HCT116 (cell line): ENCODE measurements at regions not wholly inside any gene's neighbourhood (a gene's known extent, or its start where the extent isn't known, plus 50 kb on each side); places are given as distances from the start of the nearest gene placed in this dataset.

Source experiments
- ATAC-seq: fragments of 200-7000 bp; cut with Tn5 transposase; 2 replicates; pipeline ENCODE4 v1.9.1; 2020; ENCODE audit warnings: mild to moderate bottlenecking, moderate library complexity
- BruUV-seq: library from RNA; stranded (reverse); fragments of 400-500 nt; replicated peaks from 2 replicates; lab custom pipeline; 2021; lab: Mats Ljungman, UMichigan
- CTCF ChIA-PET: fragments of 300-600 bp; sonication (Branson Sonifier 250); formaldehyde crosslinking; loops from one replicate; lab custom pipeline; 2021; ENCODE audit warnings: antibody characterized with exemption; lab: Charles Lee
- POLR2A ChIA-PET: fragments of 300-600, 350-600 bp; sonication (Branson Sonifier 250); formaldehyde crosslinking; loops from one replicate; lab custom pipeline; 2021; ENCODE audit warnings: antibody characterized with exemption; lab: Charles Lee
- RAD21 ChIA-PET, 2 experiments: fragments of 300-600 bp; sonication (Branson Sonifier 250); formaldehyde crosslinking; loops; one replicate each; lab custom pipeline; 2023; ENCODE audit warnings: low total read pairs in 2 of 2; ENCODE audit not compliant: uncharacterized antibody in 2 of 2, unreplicated experiment in 2 of 2, low non-redundant PET in 1 of 2; lab: Charles Lee
- DNase-seq: peaks from one replicate; pipeline ENCODE4 v3.0.0-alpha.2; 2010; ENCODE audit warnings: low read depth, low spot score
- H2AFZ ChIP-seq: fragments of 200-600 bp; shearing (Covaris generic), sonication (generic); 2 replicates; pipeline ENCODE4 v1.6.1; 2017; ENCODE audit warnings: low read depth, mixed run types, mixed read lengths, antibody characterized with exemption, low read length; ENCODE audit not compliant: poor library complexity, severe bottlenecking
- H3K27ac ChIP-seq: 2 replicates; pipeline ENCODE4 v1.5.1; 2012; ENCODE audit warnings: low read depth, low read length
- H3K27me3 ChIP-seq: fragments of 200-600 bp; sonication (generic); 2 replicates; pipeline ENCODE4 v1.6.1; 2016; ENCODE audit warnings: mixed run types, low read length, mixed read lengths; ENCODE audit not compliant: insufficient read depth
- H3K36me3 ChIP-seq, 2 experiments: fragments of 200-500 bp in 1 of 2; fragments of 200-600 bp in 1 of 2; sonication (Bioruptor generic) in 1 of 2; sonication (generic) in 1 of 2; 2 replicates each; pipeline versions ENCODE4 v1.5.1 to v1.6.1; 2014 to 2016; ENCODE audit warnings: low read length in 2 of 2, inconsistent platforms in 1 of 2, mixed read lengths in 1 of 2, mixed run types in 1 of 2; ENCODE audit not compliant: insufficient read depth in 2 of 2, control insufficient read depth in 1 of 2
- H3K4me1 ChIP-seq, 2 experiments: fragments of 200-600 bp in 1 of 2; sonication (generic) in 1 of 2; 2 replicates each; pipeline versions ENCODE4 v1.5.1 to v1.6.1; 2012 to 2017; ENCODE audit warnings: low read length in 2 of 2, inconsistent platforms in 1 of 2, mild to moderate bottlenecking in 1 of 2, mixed read lengths in 1 of 2, mixed run types in 1 of 2, moderate library complexity in 1 of 2; ENCODE audit not compliant: insufficient read depth in 2 of 2, control insufficient read depth in 1 of 2
- H3K4me2 ChIP-seq: fragments of 200-600 bp; sonication (generic); 2 replicates; pipeline ENCODE4 v1.6.1; 2017; ENCODE audit warnings: mixed run types, low read length, mixed read lengths
- H3K4me3 ChIP-seq, 2 experiments: fragments of 200-600 bp in 1 of 2; sonication (generic) in 1 of 2; replicated peaks in 1 of 2; 2 replicates each; pipeline ENCODE4 v1.5.1; 2011 to 2016; ENCODE audit warnings: low read length in 2 of 2, control low read depth in 1 of 2, low read depth in 1 of 2, mild to moderate bottlenecking in 1 of 2, mixed read lengths in 1 of 2, mixed run types in 1 of 2
- H3K79me2 ChIP-seq: fragments of 200-600 bp; sonication (generic); 2 replicates; pipeline ENCODE4 v1.6.1; 2017; ENCODE audit warnings: mild to moderate bottlenecking, mixed run types, low read length, moderate library complexity, mixed read lengths; ENCODE audit not compliant: insufficient read depth
- H3K9ac ChIP-seq: fragments of 200-600 bp; sonication (generic); 2 replicates; pipeline ENCODE4 v1.6.1; 2016; ENCODE audit warnings: low read length, mixed read lengths
- H3K9me2 ChIP-seq: fragments of 200-600 bp; sonication (generic), shearing (Covaris generic); 2 replicates; pipeline ENCODE4 v1.6.1; 2017; ENCODE audit warnings: mixed run types, mild to moderate bottlenecking, moderate library complexity; ENCODE audit not compliant: insufficient read depth
- H3K9me3 ChIP-seq, 2 experiments: fragments of 200-500 bp in 1 of 2; fragments of 200-600 bp in 1 of 2; sonication (Bioruptor generic) in 1 of 2; sonication (generic) in 1 of 2; 2 replicates each; pipeline ENCODE4 v1.6.1; 2014 to 2017; ENCODE audit warnings: low read length in 2 of 2, mixed read lengths in 2 of 2, inconsistent platforms in 1 of 2, low read depth in 1 of 2, mild to moderate bottlenecking in 1 of 2, mixed run types in 1 of 2, moderate library complexity in 1 of 2; ENCODE audit not compliant: control insufficient read depth in 1 of 2, insufficient read depth in 1 of 2
- H4K20me1 ChIP-seq: fragments of 200-600 bp; sonication (generic), shearing (Covaris generic); 2 replicates; pipeline ENCODE4 v1.6.1; 2017; ENCODE audit warnings: mixed run types, mild to moderate bottlenecking, moderate library complexity; ENCODE audit not compliant: insufficient read depth
- ATF3 ChIP-seq: IDR thresholded peaks from 2 replicates; pipeline ENCODE4 v1.6.1; 2012
- CBX3 ChIP-seq: IDR thresholded peaks from 2 replicates; pipeline ENCODE4 v1.6.1; 2012; ENCODE audit warnings: low read depth
- CTCF ChIP-seq, 3 experiments: fragments of 200-600 bp in 1 of 3; sonication (generic) in 1 of 3; IDR thresholded peaks in 2 of 3; conservative IDR thresholded peaks in 1 of 3; 2 replicates each; pipeline ENCODE4 v1.5.1; 2012 to 2017; ENCODE audit warnings: low read depth in 2 of 3, low read length in 2 of 3, antibody characterized with exemption in 1 of 3, borderline replicate concordance in 1 of 3, control low read depth in 1 of 3, mild to moderate bottlenecking in 1 of 3, mixed read lengths in 1 of 3, mixed run types in 1 of 3, moderate library complexity in 1 of 3; ENCODE audit not compliant: insufficient read depth in 1 of 3
- EGR1 ChIP-seq: IDR thresholded peaks from 2 replicates; pipeline ENCODE4 v1.6.1; 2012; ENCODE audit warnings: low read depth
- ELF1 ChIP-seq: IDR thresholded peaks from 2 replicates; pipeline ENCODE4 v1.6.1; 2012; ENCODE audit warnings: low read depth, borderline replicate concordance
- EZH2 ChIP-seq: fragments of 200-600 bp; sonication (generic); IDR thresholded peaks from 2 replicates; pipeline ENCODE4 v1.6.1; 2017; ENCODE audit warnings: antibody characterized with exemption, mixed run types
- EZH2phosphoT487 ChIP-seq: fragments of 200-600 bp; IDR thresholded peaks from 2 replicates; pipeline ENCODE4 v1.6.1; 2018; ENCODE audit warnings: antibody characterized with exemption, borderline replicate concordance
- FOSL1 ChIP-seq: IDR thresholded peaks from 2 replicates; pipeline ENCODE4 v1.6.1; 2012; ENCODE audit warnings: low read depth
- MAX ChIP-seq: IDR thresholded peaks from 2 replicates; pipeline ENCODE4 v1.6.1; 2012
- POLR2A ChIP-seq: IDR thresholded peaks from 2 replicates; pipeline ENCODE4 v1.7.0; 2011; ENCODE audit warnings: borderline replicate concordance; ENCODE audit not compliant: insufficient read depth, insufficient read length; ENCODE audit errors: extremely low read depth
- SIN3A ChIP-seq: IDR thresholded peaks from 2 replicates; pipeline ENCODE4 v1.6.1; 2012; ENCODE audit warnings: low read depth
- SP1 ChIP-seq: IDR thresholded peaks from 2 replicates; pipeline ENCODE4 v1.6.1; 2012; ENCODE audit warnings: low read depth
- SRF ChIP-seq: IDR thresholded peaks from 2 replicates; pipeline ENCODE4 v1.6.1; 2012; ENCODE audit warnings: low read depth
- TCF7L2 ChIP-seq: IDR thresholded peaks from 2 replicates; pipeline ENCODE4 v1.7.0; 2011; ENCODE audit warnings: borderline replicate concordance, inconsistent platforms; ENCODE audit not compliant: insufficient read depth, insufficient read length; ENCODE audit errors: extremely low read depth
- YY1 ChIP-seq: IDR thresholded peaks from 2 replicates; pipeline ENCODE4 v1.6.1; 2011; ENCODE audit warnings: low read length, low read depth, moderate library complexity, mild to moderate bottlenecking; ENCODE audit not compliant: insufficient replicate concordance; ENCODE audit errors: extremely low read depth
- ZBTB33 ChIP-seq: IDR thresholded peaks from 2 replicates; pipeline ENCODE4 v1.6.1; 2011; ENCODE audit warnings: mild to moderate bottlenecking, low read length, moderate library complexity; ENCODE audit not compliant: insufficient replicate concordance; ENCODE audit errors: extremely low read depth
- intact Hi-C: fragments of 100-400 bp; cut with micrococcal nuclease; formaldehyde crosslinking; loops from 2 replicates; pipeline ENCODE4 v1.10.0; 2022

GRCh38 chr14:82759656-82760055 is 1226.0 kb upstream of the SEL1L start:
- ChIA-PET RAD21 (no interaction called here), CTCF (no interaction called here), POLR2A (no interaction called here)
- TF ChIP-seq EZH2phosphoT487 (no peak), FOSL1 (no peak), YY1 (no peak), EZH2 (no peak), SP1 (no peak), TCF7L2 (no peak), CBX3 (no peak), SIN3A (no peak), ATF3 (no peak), ZBTB33 (no peak), ELF1 (no peak), CTCF (IDR thresholded peaks at IDR 0.05 in 2 of 3, conservative IDR thresholded peaks at IDR 0.05 in 1 of 3; ENCODE audit: borderline replicate concordance in 1 of 3, insufficient read depth in 1 of 3, low read depth in 2 of 3, low read length in 2 of 3) (no peak), MAX (no peak), EGR1 (no peak), SRF (no peak), POLR2A (no peak)
- Histone ChIP-seq H3K9ac (no peak overlapping the region), H3K79me2 (no peaks in the 10 kb centered on the region), H3K4me2 (no peak overlapping the region), H4K20me1 (no peaks in the 10 kb centered on the region), H3K9me2 (no peaks in the 10 kb centered on the region), H2AFZ (no peak overlapping the region), H3K4me1 (no peaks in the 10 kb centered on the region), H3K27me3 (no peaks in the 10 kb centered on the region), H3K36me3 (no peaks in the 10 kb centered on the region), H3K9me3 (peaks cover 3 to 8% of the 10 kb centered on the region in 2 experiments; a peak in 3 of 4 replicates), H3K27ac (no peak overlapping the region), H3K4me3 (no peak overlapping the region)
- intact Hi-C loops, result no loop called here
- no TSS peak for BruUV-seq
- ATAC-seq, result no peak
- no peak for DNase-seq
